Thyroid gland (tissue), 4 donors: ENCODE measurements at regions not wholly inside any gene's neighbourhood (a gene's known extent, or its start where the extent isn't known, plus 50 kb on each side); places are given as distances from the start of the nearest gene placed in this dataset.

Experiments used
- POLR2A ChIP-seq, 2 donors: fragments of 450-650 bp; IDR thresholded peaks; one replicate each; pipeline ENCODE4 v1.6.1; 2017; ENCODE audit warnings: antibody characterized with exemption in 2 of 2, mild to moderate bottlenecking in 2 of 2, moderate library complexity in 1 of 2
- TF ChIP-seq, protein P1 (sequence below), 6 experiments: fragments of 200-600 bp in 3 of 6; fragments of 450-650 bp in 3 of 6; sonication (generic) in 3 of 6; IDR thresholded peaks; one replicate each; pipeline ENCODE4 v1.5.1; 2016 to 2019; ENCODE audit warnings: antibody characterized with exemption in 6 of 6, mild to moderate bottlenecking in 2 of 6, inconsistent platforms in 1 of 6, moderate library complexity in 1 of 6

DNA sequence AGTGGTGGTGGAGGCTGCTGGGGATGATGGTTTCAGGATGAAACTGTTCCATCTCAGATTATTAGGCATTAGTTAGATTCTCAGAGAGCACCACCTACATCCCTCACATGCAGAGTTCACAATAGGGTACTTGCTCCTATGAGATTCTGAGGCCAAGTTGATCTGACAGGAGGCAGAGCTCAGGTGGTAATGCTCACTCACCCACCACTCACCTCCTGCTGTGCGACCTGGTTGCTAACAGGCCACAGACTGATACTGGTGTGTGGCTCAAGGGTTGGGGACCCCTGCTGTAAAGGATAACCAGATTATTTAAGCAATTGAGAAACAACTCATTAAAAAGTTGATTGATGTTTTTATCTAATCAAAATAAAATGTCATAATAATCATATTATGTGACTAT lies 248.5 kb downstream of the RERGL start:
- TF ChIP-seq, protein P1, sequence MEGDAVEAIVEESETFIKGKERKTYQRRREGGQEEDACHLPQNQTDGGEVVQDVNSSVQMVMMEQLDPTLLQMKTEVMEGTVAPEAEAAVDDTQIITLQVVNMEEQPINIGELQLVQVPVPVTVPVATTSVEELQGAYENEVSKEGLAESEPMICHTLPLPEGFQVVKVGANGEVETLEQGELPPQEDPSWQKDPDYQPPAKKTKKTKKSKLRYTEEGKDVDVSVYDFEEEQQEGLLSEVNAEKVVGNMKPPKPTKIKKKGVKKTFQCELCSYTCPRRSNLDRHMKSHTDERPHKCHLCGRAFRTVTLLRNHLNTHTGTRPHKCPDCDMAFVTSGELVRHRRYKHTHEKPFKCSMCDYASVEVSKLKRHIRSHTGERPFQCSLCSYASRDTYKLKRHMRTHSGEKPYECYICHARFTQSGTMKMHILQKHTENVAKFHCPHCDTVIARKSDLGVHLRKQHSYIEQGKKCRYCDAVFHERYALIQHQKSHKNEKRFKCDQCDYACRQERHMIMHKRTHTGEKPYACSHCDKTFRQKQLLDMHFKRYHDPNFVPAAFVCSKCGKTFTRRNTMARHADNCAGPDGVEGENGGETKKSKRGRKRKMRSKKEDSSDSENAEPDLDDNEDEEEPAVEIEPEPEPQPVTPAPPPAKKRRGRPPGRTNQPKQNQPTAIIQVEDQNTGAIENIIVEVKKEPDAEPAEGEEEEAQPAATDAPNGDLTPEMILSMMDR (IDR thresholded peaks at IDR 0.05), result no peak
- no peak for TF ChIP-seq POLR2A (IDR thresholded peaks at IDR 0.05)
